ENCODE measurements at regions not wholly inside any gene's neighbourhood (a gene's known extent, or its start where the extent isn't known, plus 50 kb on each side); places are given as distances from the start of the nearest gene placed in this dataset.

DNA sequence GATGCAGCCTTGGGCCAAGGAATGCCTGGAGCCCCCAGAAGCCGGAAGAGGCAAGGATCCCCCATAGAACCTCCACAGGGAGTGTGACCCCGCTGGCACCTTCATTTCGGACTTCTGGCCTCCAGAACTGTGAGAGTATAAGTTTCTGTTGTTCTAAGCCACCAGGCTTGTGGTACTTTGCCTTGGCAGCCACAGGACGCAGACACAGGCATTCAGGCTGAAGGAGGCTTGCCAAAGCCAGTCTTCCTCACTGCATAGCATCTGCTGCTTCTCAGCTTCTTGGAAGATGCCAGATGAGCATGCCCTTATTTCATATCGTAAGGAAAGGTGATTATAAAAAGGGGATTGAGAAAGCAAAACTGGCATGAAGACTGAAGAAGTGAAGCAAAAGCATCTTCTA is 61.1 kb upstream of the TAS2R1 start (continued):
- no peak for TF ChIP-seq KDM5A (IDR thresholded peaks at IDR 0.05)
- no peak for TF ChIP-seq MAZ (IDR thresholded peaks at IDR 0.05; ENCODE audit: borderline replicate concordance, low read depth, low read length)
- no peak for TF ChIP-seq RCOR1 (IDR thresholded peaks at IDR 0.05; ENCODE audit: low read depth, low read length)
- TF ChIP-seq CHD2 (IDR thresholded peaks at IDR 0.05; ENCODE audit: low read length, partially characterized antibody) = no peak
- no peak for TF ChIP-seq MAX (IDR thresholded peaks at IDR 0.05)

DNA sequence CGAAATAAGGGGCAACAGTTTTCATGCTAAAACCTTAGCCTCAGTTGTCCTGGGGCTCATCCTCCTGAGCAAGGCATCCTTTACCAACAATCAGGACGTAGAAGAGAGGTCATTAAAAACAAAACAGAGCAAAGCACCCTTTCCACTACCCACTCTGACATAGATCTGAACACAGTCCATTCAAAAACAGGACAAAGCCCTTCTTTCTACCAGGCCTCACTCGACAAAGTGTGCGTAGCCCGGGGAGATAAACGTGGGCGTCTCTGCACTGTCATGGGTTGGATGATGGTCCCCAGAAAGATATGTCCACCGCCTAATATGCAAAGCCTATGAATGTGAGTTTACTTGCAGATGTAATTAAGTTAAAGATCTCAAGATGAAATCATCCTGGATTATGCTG is 60.6 kb upstream of the TAS2R1 start:
- ChIA-PET CTCF (no interaction called here), POLR2A (no interaction called here)
- FAIRE-seq (no peak), DNase-seq (ENCODE audit: low read depth in 1 of 2, low spot score in 1 of 2) (no peak), ATAC-seq (no peak)
- Histone ChIP-seq H3K27ac (no peak overlapping the region), H3K9me3 (no peaks in the 10 kb centered on the region), H3K4me3 (no peak overlapping the region), H3K4me1 (no peaks in the 10 kb centered on the region), H3K4me2 (no peak overlapping the region)
- 15% methylated on average over 8 of the region's 8 CpGs for WGBS (ENCODE audit: missing lambda C conversion rate)
- TF ChIP-seq, protein P1, sequence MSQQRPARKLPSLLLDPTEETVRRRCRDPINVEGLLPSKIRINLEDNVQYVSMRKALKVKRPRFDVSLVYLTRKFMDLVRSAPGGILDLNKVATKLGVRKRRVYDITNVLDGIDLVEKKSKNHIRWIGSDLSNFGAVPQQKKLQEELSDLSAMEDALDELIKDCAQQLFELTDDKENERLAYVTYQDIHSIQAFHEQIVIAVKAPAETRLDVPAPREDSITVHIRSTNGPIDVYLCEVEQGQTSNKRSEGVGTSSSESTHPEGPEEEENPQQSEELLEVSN (IDR thresholded peaks at IDR 0.05; ENCODE audit: borderline replicate concordance, low read depth) = no peak
- TF ChIP-seq, protein P2, sequence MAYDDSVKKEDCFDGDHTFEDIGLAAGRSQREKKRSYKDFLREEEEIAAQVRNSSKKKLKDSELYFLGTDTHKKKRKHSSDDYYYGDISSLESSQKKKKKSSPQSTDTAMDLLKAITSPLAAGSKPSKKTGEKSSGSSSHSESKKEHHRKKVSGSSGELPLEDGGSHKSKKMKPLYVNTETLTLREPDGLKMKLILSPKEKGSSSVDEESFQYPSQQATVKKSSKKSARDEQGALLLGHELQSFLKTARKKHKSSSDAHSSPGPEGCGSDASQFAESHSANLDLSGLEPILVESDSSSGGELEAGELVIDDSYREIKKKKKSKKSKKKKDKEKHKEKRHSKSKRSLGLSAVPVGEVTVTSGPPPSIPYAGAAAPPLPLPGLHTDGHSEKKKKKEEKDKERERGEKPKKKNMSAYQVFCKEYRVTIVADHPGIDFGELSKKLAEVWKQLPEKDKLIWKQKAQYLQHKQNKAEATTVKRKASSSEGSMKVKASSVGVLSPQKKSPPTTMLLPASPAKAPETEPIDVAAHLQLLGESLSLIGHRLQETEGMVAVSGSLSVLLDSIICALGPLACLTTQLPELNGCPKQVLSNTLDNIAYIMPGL (CRISPR knock-in tag; IDR thresholded peaks at IDR 0.05; ENCODE audit: borderline replicate concordance) = no peak
- no peak for TF ChIP-seq HOXB5 (CRISPR knock-in tag; IDR thresholded peaks at IDR 0.05)
- TF ChIP-seq POLR2A (IDR thresholded peaks at IDR 0.05; ENCODE audit: low read length) = no peak
- no peak for TF ChIP-seq ZNF302 (CRISPR knock-in tag; IDR thresholded peaks at IDR 0.05)
- TF ChIP-seq, protein P3, sequence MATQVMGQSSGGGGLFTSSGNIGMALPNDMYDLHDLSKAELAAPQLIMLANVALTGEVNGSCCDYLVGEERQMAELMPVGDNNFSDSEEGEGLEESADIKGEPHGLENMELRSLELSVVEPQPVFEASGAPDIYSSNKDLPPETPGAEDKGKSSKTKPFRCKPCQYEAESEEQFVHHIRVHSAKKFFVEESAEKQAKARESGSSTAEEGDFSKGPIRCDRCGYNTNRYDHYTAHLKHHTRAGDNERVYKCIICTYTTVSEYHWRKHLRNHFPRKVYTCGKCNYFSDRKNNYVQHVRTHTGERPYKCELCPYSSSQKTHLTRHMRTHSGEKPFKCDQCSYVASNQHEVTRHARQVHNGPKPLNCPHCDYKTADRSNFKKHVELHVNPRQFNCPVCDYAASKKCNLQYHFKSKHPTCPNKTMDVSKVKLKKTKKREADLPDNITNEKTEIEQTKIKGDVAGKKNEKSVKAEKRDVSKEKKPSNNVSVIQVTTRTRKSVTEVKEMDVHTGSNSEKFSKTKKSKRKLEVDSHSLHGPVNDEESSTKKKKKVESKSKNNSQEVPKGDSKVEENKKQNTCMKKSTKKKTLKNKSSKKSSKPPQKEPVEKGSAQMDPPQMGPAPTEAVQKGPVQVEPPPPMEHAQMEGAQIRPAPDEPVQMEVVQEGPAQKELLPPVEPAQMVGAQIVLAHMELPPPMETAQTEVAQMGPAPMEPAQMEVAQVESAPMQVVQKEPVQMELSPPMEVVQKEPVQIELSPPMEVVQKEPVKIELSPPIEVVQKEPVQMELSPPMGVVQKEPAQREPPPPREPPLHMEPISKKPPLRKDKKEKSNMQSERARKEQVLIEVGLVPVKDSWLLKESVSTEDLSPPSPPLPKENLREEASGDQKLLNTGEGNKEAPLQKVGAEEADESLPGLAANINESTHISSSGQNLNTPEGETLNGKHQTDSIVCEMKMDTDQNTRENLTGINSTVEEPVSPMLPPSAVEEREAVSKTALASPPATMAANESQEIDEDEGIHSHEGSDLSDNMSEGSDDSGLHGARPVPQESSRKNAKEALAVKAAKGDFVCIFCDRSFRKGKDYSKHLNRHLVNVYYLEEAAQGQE (IDR thresholded peaks at IDR 0.05) = no peak
- TF ChIP-seq ATOH8 (CRISPR knock-in tag; IDR thresholded peaks at IDR 0.05; ENCODE audit: low read depth) = no peak
- TF ChIP-seq JUN (IDR thresholded peaks at IDR 0.05) = no peak
- TF ChIP-seq FOXS1 (CRISPR knock-in tag; IDR thresholded peaks at IDR 0.05) = no peak
- no peak for TF ChIP-seq TFCP2L1 (CRISPR knock-in tag; IDR thresholded peaks at IDR 0.05)
- TF ChIP-seq HDAC2 (IDR thresholded peaks at IDR 0.05) = no peak
- no peak for TF ChIP-seq USF2 (IDR thresholded peaks at IDR 0.05)
- no peak for TF ChIP-seq BHLHE40 (IDR thresholded peaks at IDR 0.05; ENCODE audit: low read depth, low read length)
- no peak for TF ChIP-seq CHD2 (IDR thresholded peaks at IDR 0.05; ENCODE audit: low read length, partially characterized antibody)
- no peak for TF ChIP-seq BCL3 (IDR thresholded peaks at IDR 0.05)
- no peak for TF ChIP-seq HOXB13 (CRISPR knock-in tag; IDR thresholded peaks at IDR 0.05; ENCODE audit: low read depth)
